Dedifferentiated amniotic fluid mesenchymal stem cell (primary cell): ENCODE measurements at regions not wholly inside any gene's neighbourhood (a gene's known extent, or its start where the extent isn't known, plus 50 kb on each side); places are given as distances from the start of the nearest gene placed in this dataset.

ENCODE experiments used
- DNase-seq: peaks from one replicate; pipeline ENCODE4 v3.0.0-alpha.2; 2016; ENCODE audit errors: extremely low spot score

DNA sequence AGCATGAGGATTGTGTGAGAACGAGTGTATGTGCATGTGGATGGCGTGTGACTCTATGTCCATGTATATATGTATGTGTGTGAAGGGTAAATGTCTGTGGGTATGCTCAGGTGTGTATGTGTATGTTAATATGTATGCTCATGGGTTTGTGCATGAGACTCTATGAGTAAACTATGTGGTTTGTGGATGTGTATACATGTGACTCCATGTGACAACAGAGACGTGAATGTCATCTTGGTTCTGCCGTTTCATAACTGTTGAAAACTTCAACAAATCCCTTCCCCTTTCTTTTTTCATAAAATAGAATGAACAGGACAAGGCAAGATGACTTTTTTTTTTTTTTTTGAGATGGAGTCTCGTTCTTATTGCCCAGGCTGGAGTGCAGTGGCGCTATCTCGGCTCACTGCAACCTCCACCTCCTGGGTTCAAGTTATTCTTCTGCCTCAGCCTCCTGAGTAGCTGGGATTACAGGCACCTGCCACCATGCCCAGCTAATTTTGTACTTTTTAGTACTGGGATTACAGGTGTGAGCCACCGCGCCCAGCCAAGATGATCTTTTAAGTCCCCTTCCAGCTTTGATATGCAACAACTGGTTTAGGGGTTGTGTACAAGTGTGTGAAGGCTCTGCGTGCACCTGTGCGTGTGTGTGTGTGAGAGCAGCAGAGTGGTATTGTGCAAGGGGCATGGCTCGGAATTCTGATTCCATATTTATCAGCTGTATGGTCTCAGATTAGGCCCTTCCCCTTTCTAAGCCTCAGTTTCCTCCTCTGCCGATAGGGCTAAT lies 106.3 kb downstream of the EBNA1BP2 start:
- DNase-seq: no peak

DNA sequence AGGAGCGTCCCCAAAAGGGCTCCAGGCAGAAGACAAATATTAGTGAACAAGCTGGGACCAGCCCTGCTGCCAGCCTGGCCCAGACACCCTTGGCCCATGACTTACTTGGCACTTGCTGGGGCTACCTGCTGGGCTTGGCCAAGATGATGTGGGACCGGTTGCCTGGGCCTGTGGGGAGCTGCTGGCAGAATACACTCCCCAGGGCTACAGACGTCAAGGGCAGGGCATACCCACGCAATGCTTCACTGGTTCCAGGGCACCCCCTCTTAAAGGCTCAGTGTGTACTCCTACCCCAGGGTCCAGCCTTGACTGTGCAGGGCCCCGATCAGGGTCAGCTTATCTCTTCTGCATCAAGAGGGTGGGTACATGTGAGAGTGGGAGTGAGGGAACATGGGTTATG lies 106.5 kb upstream of the SLC2A1 start:
- no peak for DNase-seq

- no peak for DNase-seq
Measured at GRCh38 chr1:43063394-43064219, 104.9 kb upstream of the SLC2A1 start.

DNA sequence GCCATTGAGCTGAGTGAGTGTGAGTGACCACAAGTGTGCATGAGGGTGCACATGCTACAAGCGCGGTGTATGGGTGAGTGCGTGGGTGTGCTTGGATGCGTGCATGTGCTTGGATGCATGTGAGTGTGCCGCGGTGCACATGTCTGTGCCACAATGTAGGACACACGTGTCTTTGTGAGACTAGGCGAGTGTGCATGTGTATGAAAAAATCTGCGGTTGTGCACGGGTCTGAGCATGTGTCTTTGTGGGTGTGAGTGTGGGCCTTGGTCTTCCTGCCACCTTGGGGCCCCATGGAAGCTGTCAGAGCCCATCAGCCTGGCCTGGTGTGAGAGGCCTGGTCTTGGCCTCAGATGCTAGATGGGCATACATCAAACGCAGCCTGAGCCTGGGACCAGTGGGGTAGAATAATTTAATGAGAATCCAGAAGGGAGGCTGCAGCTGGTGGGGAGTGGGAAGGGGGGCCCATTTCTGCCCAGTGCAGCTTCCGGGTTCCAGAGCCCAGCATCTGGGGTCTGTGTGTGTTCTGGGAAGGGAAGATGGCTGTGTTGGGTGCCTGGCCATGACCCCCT lies 103.9 kb upstream of the SLC2A1 start:
- no peak for DNase-seq

DNA sequence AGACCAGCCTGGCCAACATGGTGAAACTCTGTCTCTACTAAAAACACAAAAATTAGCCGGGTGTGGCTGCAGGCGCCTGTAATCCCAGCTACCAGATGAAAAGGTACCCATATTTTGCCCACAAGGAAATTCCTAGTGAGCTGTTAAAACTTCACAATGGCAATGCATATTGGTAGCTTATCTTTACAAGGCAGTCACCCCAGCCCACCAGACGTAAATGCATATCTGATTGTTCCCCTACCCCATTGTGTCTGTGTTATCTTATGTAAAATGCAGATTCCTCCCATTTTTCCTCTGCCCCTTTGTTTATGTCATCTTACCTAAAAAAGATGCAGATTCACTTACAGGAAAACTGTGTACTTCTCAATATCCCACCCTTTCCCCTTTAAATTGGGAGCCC lies 103.1 kb upstream of the SLC2A1 start:
- no peak for DNase-seq

GRCh38 chr1:43059640-43060574 lies 101.2 kb upstream of the SLC2A1 start:
- no peak for DNase-seq

- DNase-seq: no peak
Measured at GRCh38 chr1:43058545-43059360, 100.1 kb upstream of the SLC2A1 start.

- no peak for DNase-seq
Measured at GRCh38 chr1:43058056-43058455, 99.4 kb upstream of the SLC2A1 start.

DNA sequence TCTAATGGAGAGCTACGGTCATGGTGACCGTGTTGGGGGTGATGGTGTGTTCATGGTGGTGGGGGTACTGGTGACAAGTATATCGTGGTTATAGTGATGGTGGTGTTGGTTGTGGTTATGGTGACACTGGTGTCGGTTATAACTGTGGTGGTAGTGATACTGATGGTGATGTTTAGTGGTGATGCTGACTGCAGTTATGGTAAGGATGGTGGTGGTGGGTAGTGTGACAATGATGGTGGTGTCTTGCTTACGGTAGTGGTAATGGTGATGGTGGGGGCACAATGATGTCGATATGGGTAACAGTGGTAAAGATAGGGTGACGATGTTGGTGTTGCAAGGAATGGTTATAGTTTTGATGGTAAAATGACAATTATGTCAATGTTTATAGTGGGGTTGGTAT lies 98.9 kb upstream of the SLC2A1 start:
- DNase-seq: no peak

GRCh38 chr1:43056981-43057391 lies 98.3 kb upstream of the SLC2A1 start:
- DNase-seq: peak; percentile 39

- DNase-seq: no peak
Measured at GRCh38 chr1:43056460-43056859, 97.8 kb upstream of the SLC2A1 start.

DNA sequence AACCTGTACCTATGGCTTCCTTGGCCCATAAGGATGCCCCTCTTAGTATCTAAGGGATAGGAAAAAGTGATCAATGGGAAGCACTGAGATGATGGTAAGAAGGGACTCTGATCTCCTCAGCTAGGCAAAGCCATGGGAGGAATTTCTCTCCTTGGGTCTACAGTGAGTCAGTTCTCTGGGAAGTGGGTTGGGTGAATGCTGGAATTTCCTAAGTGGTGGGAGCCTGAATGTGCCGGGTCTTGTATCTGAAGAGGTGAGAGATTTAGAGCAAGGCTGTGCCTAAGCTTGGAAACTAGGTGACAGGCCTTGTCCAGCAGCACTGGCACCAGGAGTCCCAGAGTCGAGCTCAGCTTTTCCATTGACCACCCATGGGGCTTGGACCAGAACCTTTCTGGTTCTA lies 96.3 kb upstream of the SLC2A1 start:
- no peak for DNase-seq

DNA sequence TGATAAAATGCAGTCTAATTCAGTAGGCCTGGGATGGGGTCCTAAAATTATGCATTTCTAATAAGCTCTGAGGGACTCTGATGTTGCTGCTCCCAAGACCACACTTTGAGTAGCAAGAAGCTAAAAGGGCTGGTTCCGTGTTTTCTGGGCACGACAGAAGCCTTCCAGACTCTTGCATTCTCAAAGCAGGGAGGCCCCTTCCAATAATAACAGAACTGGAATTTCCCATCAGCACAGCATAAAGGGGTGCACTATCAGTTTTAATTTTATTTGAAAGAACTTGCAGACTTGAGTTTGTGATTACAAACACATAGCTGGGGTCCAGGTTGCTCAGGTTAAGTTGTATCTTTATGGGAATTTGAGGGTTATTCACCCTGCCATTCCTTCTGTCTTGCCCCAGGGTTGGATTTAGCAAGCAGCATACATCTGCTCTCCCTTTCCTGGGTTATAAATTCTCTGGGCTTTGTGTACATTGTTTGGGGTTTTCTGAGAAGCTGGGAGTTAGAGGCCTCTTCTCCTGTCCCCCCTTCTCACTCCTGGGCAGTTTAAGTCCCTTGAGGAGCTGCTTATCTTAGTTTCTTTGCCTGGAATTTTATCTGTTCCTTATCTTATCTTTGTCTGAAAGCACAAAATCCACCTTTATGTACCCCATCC lies 94.2 kb upstream of the SLC2A1 start:
- no peak for DNase-seq

DNA sequence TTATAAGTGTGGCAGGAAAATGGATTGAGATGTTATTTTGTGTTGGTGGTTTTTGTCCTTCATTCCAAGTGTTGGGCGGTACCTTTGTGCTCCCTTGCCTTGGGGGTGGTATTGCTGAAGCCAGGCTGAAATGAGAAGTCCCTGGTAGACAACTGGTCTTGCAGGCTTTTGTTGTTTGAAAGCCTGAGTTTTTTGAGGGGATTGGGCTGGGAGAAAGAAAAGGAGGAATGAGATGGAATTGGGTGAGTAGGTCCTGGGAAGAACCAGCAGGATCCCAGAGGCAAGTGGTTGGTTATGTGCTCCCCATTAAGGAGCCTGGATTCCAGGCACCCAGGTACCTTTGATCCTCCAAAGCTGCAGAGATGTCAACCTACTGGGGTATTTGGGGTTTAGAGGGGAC lies 93.7 kb upstream of the SLC2A1 start:
- DNase-seq: no peak

- no peak for DNase-seq
Measured at GRCh38 chr1:43049481-43049880, 90.8 kb upstream of the SLC2A1 start.

DNA sequence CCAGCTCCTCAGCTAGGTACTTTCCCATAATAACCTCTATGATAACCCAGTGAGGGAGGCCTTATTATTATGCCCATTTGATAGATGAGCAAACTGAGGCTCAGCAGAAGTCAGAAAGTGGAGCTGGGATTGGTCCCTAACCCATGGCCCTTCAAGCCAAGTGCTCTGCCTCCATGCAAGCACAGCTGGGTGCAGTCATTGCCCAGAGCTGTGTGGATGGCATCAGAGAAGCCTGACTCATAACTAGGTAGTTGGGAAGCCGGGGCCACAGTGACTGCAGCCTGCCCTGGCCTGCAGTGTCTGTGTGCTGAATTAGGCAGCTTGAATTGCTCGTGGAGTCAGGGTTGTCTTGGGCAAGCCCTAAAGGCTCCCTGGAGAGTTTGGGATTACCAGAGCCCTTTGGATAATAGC lies 89.9 kb upstream of the SLC2A1 start:
- no peak for DNase-seq

- DNase-seq: no peak
Measured at GRCh38 chr1:43047135-43047534, 88.5 kb upstream of the SLC2A1 start.

GRCh38 chr1:43044572-43045361 lies 86.1 kb upstream of the SLC2A1 start:
- no peak for DNase-seq

GRCh38 chr1:43043695-43044094 lies 85.0 kb upstream of the SLC2A1 start:
- no peak for DNase-seq
